H9 (cell line): ENCODE measurements at regions not wholly inside any gene's neighbourhood (a gene's known extent, or its start where the extent isn't known, plus 50 kb on each side); places are given as distances from the start of the nearest gene placed in this dataset.

Source experiments
- DNase-seq: peaks from one replicate; pipeline ENCODE4 v3.0.0-alpha.2; 2017
- H2AFZ ChIP-seq: one replicate; pipeline ENCODE4 v1.6.1; 2013; ENCODE audit warnings: mild to moderate bottlenecking, low read length, control low read depth, moderate library complexity
- H2AK5ac ChIP-seq: 2 replicates; pipeline ENCODE4 v1.6.1; 2013; ENCODE audit warnings: low read length, control low read depth, mixed read lengths; ENCODE audit not compliant: insufficient read length
- H2BK120ac ChIP-seq: one replicate; pipeline ENCODE4 v1.6.1; 2013; ENCODE audit warnings: low read depth, mild to moderate bottlenecking, low read length, control low read depth, inconsistent platforms; ENCODE audit not compliant: poor library complexity, severe bottlenecking
- H2BK12ac ChIP-seq: 2 replicates; pipeline ENCODE4 v1.6.1; 2013; ENCODE audit warnings: low read length, control low read depth, mixed read lengths, low read depth; ENCODE audit not compliant: insufficient read length
- H2BK15ac ChIP-seq: 2 replicates; pipeline ENCODE4 v1.6.1; 2013; ENCODE audit warnings: low read depth, low read length, control low read depth
- H2BK20ac ChIP-seq: one replicate; pipeline ENCODE4 v1.6.1; 2013; ENCODE audit warnings: low read depth, mild to moderate bottlenecking, low read length, control low read depth, inconsistent platforms; ENCODE audit not compliant: poor library complexity, severe bottlenecking
- H2BK5ac ChIP-seq: 2 replicates; pipeline ENCODE4 v1.6.1; 2013; ENCODE audit warnings: low read length, control low read depth, mixed read lengths; ENCODE audit not compliant: insufficient read length
- H3K14ac ChIP-seq: 2 replicates; pipeline ENCODE4 v1.6.1; 2013; ENCODE audit warnings: low read length, control low read depth; ENCODE audit not compliant: insufficient read depth
- H3K18ac ChIP-seq: 2 replicates; pipeline ENCODE4 v1.6.1; 2013; ENCODE audit warnings: low read depth, mild to moderate bottlenecking, mixed read lengths, low read length, control low read depth; ENCODE audit not compliant: insufficient read length
- H3K23ac ChIP-seq: 2 replicates; pipeline ENCODE4 v1.6.1; 2013; ENCODE audit warnings: low read length, control low read depth, mixed read lengths, low read depth; ENCODE audit not compliant: insufficient read length
- H3K23me2 ChIP-seq: 2 replicates; pipeline ENCODE4 v1.6.1; 2013; ENCODE audit warnings: low read depth, mild to moderate bottlenecking, mixed read lengths, low read length, control low read depth; ENCODE audit not compliant: insufficient read length, poor library complexity, severe bottlenecking
- H3K27ac ChIP-seq: 2 replicates; pipeline ENCODE4 v1.5.1; 2013; ENCODE audit warnings: low read length, control low read depth, mixed read lengths, low read depth; ENCODE audit not compliant: insufficient read length
- H3K27me3 ChIP-seq: 2 replicates; pipeline ENCODE4 v1.6.1; 2013; ENCODE audit warnings: low read length, control low read depth, inconsistent platforms; ENCODE audit not compliant: insufficient read depth
- H3K4ac ChIP-seq: 2 replicates; pipeline ENCODE4 v1.6.1; 2013; ENCODE audit warnings: low read depth, mild to moderate bottlenecking, control low read depth, inconsistent platforms, low read length, moderate library complexity
- H3K4me1 ChIP-seq: 2 replicates; pipeline ENCODE4 v1.6.1; 2013; ENCODE audit warnings: low read length, control low read depth, inconsistent platforms; ENCODE audit not compliant: insufficient read depth
- H3K4me2 ChIP-seq: 2 replicates; pipeline ENCODE4 v1.6.1; 2013; ENCODE audit warnings: low read length, control low read depth, mixed read lengths; ENCODE audit not compliant: insufficient read length, insufficient read depth
- H3K56ac ChIP-seq: 2 replicates; pipeline ENCODE4 v1.6.1; 2013; ENCODE audit warnings: low read depth, mild to moderate bottlenecking, mixed read lengths, low read length, control low read depth; ENCODE audit not compliant: insufficient read length
- H3K79me1 ChIP-seq: 2 replicates; pipeline ENCODE4 v1.6.1; 2013; ENCODE audit warnings: low read depth, mild to moderate bottlenecking, moderate library complexity, low read length, control low read depth, inconsistent platforms; ENCODE audit not compliant: insufficient read depth, poor library complexity, severe bottlenecking
- H3K79me2 ChIP-seq: 2 replicates; pipeline ENCODE4 v1.6.1; 2013; ENCODE audit warnings: low read length, control low read depth, inconsistent platforms; ENCODE audit not compliant: insufficient read depth
- H3K9ac ChIP-seq: 2 replicates; pipeline ENCODE4 v1.6.1; 2013; ENCODE audit warnings: low read length, control low read depth, mixed read lengths; ENCODE audit not compliant: insufficient read length; ENCODE audit errors: extremely low read depth
- H3K9me3 ChIP-seq: one replicate; pipeline ENCODE4 v1.6.1; 2013; ENCODE audit warnings: low read depth, low read length, inconsistent platforms; ENCODE audit not compliant: control insufficient read depth
- H3T11ph ChIP-seq: one replicate; pipeline ENCODE4 v1.6.1; 2013; ENCODE audit warnings: mild to moderate bottlenecking, low read length, control low read depth, inconsistent platforms
- H4K20me1 ChIP-seq: one replicate; pipeline ENCODE4 v1.6.1; 2013; ENCODE audit not compliant: control insufficient read depth, insufficient read length, insufficient read depth
- H4K5ac ChIP-seq: 2 replicates; pipeline ENCODE4 v1.6.1; 2013; ENCODE audit warnings: low read depth, mild to moderate bottlenecking, mixed read lengths, low read length, control low read depth; ENCODE audit not compliant: insufficient read length
- H4K8ac ChIP-seq: replicated peaks from 2 replicates; pipeline ENCODE4 v1.6.1; 2013; ENCODE audit warnings: low read length, control low read depth, mixed read lengths, low read depth; ENCODE audit not compliant: insufficient read length
- H4K91ac ChIP-seq: 2 replicates; pipeline ENCODE4 v1.6.1; 2013; ENCODE audit warnings: low read depth, mild to moderate bottlenecking, moderate library complexity, mixed read lengths, low read length, control low read depth; ENCODE audit not compliant: insufficient read length
- H3K27ac Mint-ChIP-seq, 3 experiments: 2 replicates in 2 of 3; 3 replicates in 1 of 3; pipeline ENCODE4 v1.8.0; 2020 to 2021; ENCODE audit warnings: mixed read lengths in 3 of 3, mild to moderate bottlenecking in 1 of 3, moderate library complexity in 1 of 3
- H3K27me3 Mint-ChIP-seq: 2 replicates; pipeline ENCODE4 v1.8.0; 2021; ENCODE audit warnings: low read depth, mild to moderate bottlenecking, moderate library complexity, mixed read lengths
- H3K36me3 Mint-ChIP-seq, 3 experiments: 2 replicates in 2 of 3; 3 replicates in 1 of 3; pipeline ENCODE4 v1.8.0; 2020 to 2021; ENCODE audit warnings: low read depth in 3 of 3, mixed read lengths in 3 of 3; ENCODE audit not compliant: insufficient read depth in 1 of 3
- H3K4me1 Mint-ChIP-seq, 2 experiments: 2 replicates each; pipeline ENCODE4 v1.8.0; 2020; ENCODE audit warnings: mixed read lengths in 2 of 2
- H3K4me3 Mint-ChIP-seq, 2 experiments: 2 replicates in 1 of 2; 3 replicates in 1 of 2; pipeline ENCODE4 v1.8.0; 2020 to 2021; ENCODE audit warnings: mild to moderate bottlenecking in 2 of 2, mixed read lengths in 2 of 2, moderate library complexity in 1 of 2
- H3K9me3 Mint-ChIP-seq, 2 experiments: 2 replicates in 1 of 2; 3 replicates in 1 of 2; pipeline ENCODE4 v1.8.0; 2020; ENCODE audit warnings: mild to moderate bottlenecking in 2 of 2, mixed read lengths in 2 of 2, moderate library complexity in 1 of 2
- WGBS: extraction: QIAGEN DNeasy Blood & Tissue Kit; methylation state at CpG from one replicate; pipeline ENCODE4 v1.1.7; 2013; ENCODE audit warnings: missing lambda C conversion rate, low lambda C conversion rate, mixed read lengths; ENCODE audit not compliant: insufficient read length; ENCODE audit errors: extremely low coverage; 5-methylcytosine and 5-hydroxymethylcytosine counted together
- TF ChIP-seq, protein P1 (sequence below): fragments of 200-600 bp; sonication (generic); conservative IDR thresholded peaks from 3 replicates; pipeline ENCODE4 v1.8.0; 2021; ENCODE audit warnings: antibody characterized with exemption, mild to moderate bottlenecking

DNA sequence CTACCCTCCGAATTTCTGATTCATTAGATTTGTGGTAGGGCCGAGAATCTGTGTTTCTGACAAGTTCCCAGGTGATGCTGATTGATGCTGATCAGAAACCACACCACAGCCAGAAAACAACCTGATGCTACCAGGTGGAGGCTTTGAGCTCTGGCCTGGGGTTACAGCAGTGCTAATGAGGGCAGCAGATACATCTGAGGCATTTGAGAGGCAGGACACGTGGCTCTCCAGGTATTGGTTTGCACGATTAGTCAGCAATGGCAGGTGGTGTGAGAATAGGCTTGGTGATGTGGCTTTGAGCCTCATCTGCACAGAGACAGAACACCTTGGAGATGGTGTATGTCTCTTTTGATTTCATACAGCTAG lies 78.8 kb upstream of the THBS1 start:
- Histone ChIP-seq H3K9me3 (no peaks in the 10 kb centered on the region), H3K4me2 (no peak overlapping the region), H3K9ac (no peak overlapping the region), H3K27ac (no peak overlapping the region), H3K56ac (no peak overlapping the region), H4K91ac (no peak overlapping the region), H3K14ac (no peak overlapping the region; the same call in 1 of the 2 replicates), H3K79me2 (no peaks in the 10 kb centered on the region), H2BK12ac (no peak overlapping the region), H2AK5ac (no peak overlapping the region), H3K79me1 (no peaks in the 10 kb centered on the region), H4K5ac (no peak overlapping the region), H3K23me2 (no peaks in the 10 kb centered on the region), H2AFZ (no peak overlapping the region), H3K18ac (no peak overlapping the region), H3K27me3 (no peaks in the 10 kb centered on the region), H3K4ac (no peak overlapping the region), H3K4me1 (no peaks in the 10 kb centered on the region), H2BK120ac (no peak overlapping the region), H3T11ph (no peak overlapping the region), H2BK5ac (no peak overlapping the region), H4K20me1 (no peaks in the 10 kb centered on the region), H2BK20ac (no peak overlapping the region), H4K8ac (no peak overlapping the region), H2BK15ac (no peak overlapping the region), H3K23ac (no peak overlapping the region)
- Mint-ChIP-seq H3K9me3 (no peaks in the 10 kb centered on the region), H3K36me3 (no peaks in the 10 kb centered on the region), H3K27ac (peak overlapping the region in 1 of 3 experiments; percentile 71; a peak in 1 of 7 replicates), H3K4me3 (no peak overlapping the region), H3K27me3 (peaks cover 3% of the 10 kb centered on the region), H3K4me1 (peaks cover 0 to 4% of the 10 kb centered on the region in 2 experiments; a peak in 1 of 4 replicates)
- DNase-seq: no peak
- WGBS: no CpG with 5 or more reads among the region's 4 CpGs
- TF ChIP-seq, protein P1, sequence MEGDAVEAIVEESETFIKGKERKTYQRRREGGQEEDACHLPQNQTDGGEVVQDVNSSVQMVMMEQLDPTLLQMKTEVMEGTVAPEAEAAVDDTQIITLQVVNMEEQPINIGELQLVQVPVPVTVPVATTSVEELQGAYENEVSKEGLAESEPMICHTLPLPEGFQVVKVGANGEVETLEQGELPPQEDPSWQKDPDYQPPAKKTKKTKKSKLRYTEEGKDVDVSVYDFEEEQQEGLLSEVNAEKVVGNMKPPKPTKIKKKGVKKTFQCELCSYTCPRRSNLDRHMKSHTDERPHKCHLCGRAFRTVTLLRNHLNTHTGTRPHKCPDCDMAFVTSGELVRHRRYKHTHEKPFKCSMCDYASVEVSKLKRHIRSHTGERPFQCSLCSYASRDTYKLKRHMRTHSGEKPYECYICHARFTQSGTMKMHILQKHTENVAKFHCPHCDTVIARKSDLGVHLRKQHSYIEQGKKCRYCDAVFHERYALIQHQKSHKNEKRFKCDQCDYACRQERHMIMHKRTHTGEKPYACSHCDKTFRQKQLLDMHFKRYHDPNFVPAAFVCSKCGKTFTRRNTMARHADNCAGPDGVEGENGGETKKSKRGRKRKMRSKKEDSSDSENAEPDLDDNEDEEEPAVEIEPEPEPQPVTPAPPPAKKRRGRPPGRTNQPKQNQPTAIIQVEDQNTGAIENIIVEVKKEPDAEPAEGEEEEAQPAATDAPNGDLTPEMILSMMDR: no peak
